ENCODE measurements at regions not wholly inside any gene's neighbourhood (a gene's known extent, or its start where the extent isn't known, plus 50 kb on each side); places are given as distances from the start of the nearest gene placed in this dataset.

DNA sequence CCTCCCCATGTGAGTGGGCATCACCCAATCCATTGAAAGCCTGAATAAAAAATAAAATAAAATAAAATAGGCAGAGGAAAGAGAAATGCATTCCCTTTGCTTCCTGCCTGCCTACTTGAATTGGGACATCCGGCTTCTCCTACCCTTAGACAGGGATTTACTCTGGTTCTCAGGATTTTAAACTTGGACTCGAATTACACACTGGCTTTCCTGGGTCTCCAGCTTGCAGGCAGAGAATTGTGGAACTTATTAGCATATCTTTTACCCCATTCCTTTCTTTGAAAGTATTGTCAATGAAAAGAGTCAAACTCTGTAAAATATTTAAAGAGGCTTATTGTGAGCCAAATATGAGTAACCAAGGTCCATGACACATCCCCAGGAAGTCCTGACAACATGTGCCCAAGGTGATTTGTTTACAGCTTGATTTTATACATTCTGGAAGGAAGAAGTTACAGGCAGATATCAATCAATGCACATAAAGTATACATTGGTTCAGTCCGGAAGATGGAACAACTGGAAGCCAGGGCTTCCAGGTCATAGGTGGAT, 78.4 kb upstream of the CCDC90B start (continued):
- TF ChIP-seq TEAD4 (IDR thresholded peaks at IDR 0.05; ENCODE audit: low read depth, low read length) (no peak), SRF (IDR thresholded peaks at IDR 0.05; ENCODE audit: low read depth, low read length) (no peak), YY1 (IDR thresholded peaks at IDR 0.05; ENCODE audit: low read depth, low read length) (no peak)

All from H1 (cell line).